ENCODE measurements at regions not wholly inside any gene's neighbourhood (a gene's known extent, or its start where the extent isn't known, plus 50 kb on each side); places are given as distances from the start of the nearest gene placed in this dataset.
"Not testable (repeated sequence)": the region's sequence is repeated elsewhere in the genome, so short reads cannot be mapped to it uniquely, and the experiment has no call there.

DNA sequence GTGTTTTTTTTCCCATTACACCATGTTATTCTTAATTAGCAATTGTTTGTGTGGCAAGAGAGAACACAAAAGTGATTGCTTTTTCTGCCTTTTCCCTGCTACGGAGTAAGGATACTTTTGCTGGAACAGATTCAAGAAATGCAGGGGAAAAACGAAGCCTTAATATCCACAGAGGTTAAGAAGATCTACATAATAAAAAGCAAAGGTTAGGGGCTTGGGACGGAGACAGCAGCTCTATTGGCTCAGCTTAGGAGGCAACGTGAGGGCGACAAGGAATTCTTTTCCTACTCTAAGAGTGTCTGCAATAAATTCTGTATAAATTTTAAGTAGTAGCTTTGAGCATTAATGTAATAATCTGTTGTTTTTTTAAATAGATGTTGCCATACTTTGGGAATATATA lies 693.3 kb downstream of the DTWD2 start:
- no peaks in the 10 kb centered on the region for H3K9me3 ChIP-seq
- no peaks in the 10 kb centered on the region for H3K27me3 ChIP-seq
- H3K4me1 ChIP-seq = no peaks in the 10 kb centered on the region
- TF ChIP-seq, protein P1, sequence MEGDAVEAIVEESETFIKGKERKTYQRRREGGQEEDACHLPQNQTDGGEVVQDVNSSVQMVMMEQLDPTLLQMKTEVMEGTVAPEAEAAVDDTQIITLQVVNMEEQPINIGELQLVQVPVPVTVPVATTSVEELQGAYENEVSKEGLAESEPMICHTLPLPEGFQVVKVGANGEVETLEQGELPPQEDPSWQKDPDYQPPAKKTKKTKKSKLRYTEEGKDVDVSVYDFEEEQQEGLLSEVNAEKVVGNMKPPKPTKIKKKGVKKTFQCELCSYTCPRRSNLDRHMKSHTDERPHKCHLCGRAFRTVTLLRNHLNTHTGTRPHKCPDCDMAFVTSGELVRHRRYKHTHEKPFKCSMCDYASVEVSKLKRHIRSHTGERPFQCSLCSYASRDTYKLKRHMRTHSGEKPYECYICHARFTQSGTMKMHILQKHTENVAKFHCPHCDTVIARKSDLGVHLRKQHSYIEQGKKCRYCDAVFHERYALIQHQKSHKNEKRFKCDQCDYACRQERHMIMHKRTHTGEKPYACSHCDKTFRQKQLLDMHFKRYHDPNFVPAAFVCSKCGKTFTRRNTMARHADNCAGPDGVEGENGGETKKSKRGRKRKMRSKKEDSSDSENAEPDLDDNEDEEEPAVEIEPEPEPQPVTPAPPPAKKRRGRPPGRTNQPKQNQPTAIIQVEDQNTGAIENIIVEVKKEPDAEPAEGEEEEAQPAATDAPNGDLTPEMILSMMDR (IDR thresholded peaks at IDR 0.05) = no peak
- no peak for TF ChIP-seq POLR2A (IDR thresholded peaks at IDR 0.05)
- no peaks in the 10 kb centered on the region for H3K36me3 ChIP-seq
- H3K27ac ChIP-seq = no peak overlapping the region
- H3K4me3 ChIP-seq = no peak overlapping the region
- DNase-seq = no peak

DNA sequence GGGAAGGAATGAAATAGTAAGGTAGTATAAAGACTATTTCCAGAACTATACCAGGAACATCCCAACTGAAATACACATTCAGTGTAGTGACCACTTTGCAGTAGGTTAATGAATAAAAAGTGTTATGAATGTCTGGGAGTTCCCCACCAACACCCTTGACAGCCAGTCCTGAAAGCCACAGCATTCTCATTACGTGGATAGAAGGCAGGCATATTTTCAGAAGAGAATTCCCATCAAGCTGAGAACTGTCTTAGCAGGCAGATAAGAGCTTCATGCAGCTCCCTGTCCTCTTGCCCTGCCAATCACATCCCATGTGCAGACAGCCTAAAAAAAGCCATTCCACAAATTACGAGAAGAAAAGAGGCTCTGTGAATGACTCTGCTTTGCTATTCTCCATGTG lies 695.0 kb downstream of the DTWD2 start:
- no peak for DNase-seq
- no peak for TF ChIP-seq POLR2A (IDR thresholded peaks at IDR 0.05)
- TF ChIP-seq, protein P1 (IDR thresholded peaks at IDR 0.05) = no peak
- no peaks in the 10 kb centered on the region for H3K27me3 ChIP-seq
- no peak overlapping the region for H3K4me3 ChIP-seq
- H3K4me1 ChIP-seq = no peaks in the 10 kb centered on the region
- H3K9me3 ChIP-seq = no peaks in the 10 kb centered on the region
- no peaks in the 10 kb centered on the region for H3K36me3 ChIP-seq
- H3K27ac ChIP-seq = no peak overlapping the region

DNA sequence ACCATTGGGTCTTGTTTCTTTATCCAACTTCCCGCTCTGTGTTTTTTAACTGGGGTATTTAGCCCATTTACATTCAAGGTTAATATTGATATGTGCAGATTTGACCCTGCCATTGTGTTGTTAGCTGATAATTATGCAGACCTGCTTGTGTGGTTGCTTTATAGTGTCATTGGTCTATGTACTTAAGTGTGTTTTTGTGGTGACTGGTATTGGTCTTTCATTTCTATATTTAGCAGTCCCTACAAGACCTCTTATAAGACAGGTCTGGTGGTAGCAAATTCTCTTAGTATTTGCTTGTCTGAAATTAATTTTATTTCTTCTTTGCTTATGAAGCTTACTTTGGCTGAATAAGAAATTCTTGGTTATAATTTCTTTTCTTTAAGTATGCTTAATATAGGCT lies 698.1 kb downstream of the DTWD2 start:
- no peak for DNase-seq
- Histone ChIP-seq H3K36me3 (no peaks in the 10 kb centered on the region), H3K27me3 (no peaks in the 10 kb centered on the region), H3K9me3 (no peaks in the 10 kb centered on the region), H3K4me3 (no peak overlapping the region), H3K27ac (no peak overlapping the region), H3K4me1 (no peaks in the 10 kb centered on the region)
- TF ChIP-seq, protein P1 (IDR thresholded peaks at IDR 0.05) = no peak
- no peak for TF ChIP-seq POLR2A (IDR thresholded peaks at IDR 0.05)

DNA sequence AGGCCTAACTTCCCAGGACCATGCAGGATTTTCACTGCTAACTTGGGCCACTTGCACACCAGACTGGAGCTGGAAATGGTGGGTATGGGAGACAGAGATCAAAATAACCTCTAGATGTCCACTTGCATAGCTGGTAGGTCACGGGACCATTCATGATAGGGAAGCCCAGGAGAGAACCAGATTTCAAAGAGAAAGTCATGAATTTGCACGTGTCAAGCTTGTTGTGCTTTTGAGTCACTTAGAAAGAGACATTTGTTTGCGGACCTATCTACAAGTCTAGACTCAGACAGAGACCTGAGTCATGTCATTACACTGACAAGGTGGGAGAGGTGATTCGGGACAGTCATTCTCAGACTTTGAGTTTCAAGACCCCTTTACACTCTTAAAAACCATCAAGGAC lies 704.1 kb downstream of the DTWD2 start:
- H3K27ac ChIP-seq, H3K4me3 ChIP-seq, H3K27me3 ChIP-seq, H3K9me3 ChIP-seq, H3K36me3 ChIP-seq, DNase-seq, H3K4me1 ChIP-seq: not testable (repeated sequence)

DNA sequence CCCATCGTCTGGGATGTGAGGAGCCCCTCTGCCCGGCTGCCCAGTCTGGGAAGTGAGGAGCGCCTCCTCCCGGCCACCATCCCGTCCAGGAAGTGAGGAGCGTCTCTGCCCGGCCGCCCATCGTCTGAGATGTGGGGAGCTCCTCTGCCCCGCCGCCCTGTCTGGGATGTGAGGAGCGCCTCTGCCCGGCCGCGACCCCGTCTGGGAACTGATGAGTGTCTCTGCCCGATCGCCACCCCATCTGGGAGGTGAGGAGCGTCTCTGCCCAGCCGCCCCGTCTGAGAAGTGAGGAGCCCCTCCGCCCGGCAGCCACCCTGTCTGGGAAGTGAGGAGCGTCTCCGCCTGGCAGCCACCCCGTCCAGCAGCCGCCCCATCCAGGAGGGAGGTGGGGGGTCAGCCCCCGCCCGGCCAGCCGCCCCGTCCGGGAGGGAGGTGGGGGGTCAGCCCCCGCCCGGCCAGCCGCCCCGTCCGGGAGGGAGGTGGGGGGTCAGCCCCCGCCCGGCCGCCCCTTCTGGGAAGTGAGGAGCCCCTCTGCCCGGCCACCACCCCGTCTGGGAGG lies 705.8 kb downstream of the DTWD2 start:
- not testable (repeated sequence) for H3K27ac ChIP-seq, H3K9me3 ChIP-seq, H3K4me3 ChIP-seq, H3K36me3 ChIP-seq, DNase-seq, H3K27me3 ChIP-seq, H3K4me1 ChIP-seq

DNA sequence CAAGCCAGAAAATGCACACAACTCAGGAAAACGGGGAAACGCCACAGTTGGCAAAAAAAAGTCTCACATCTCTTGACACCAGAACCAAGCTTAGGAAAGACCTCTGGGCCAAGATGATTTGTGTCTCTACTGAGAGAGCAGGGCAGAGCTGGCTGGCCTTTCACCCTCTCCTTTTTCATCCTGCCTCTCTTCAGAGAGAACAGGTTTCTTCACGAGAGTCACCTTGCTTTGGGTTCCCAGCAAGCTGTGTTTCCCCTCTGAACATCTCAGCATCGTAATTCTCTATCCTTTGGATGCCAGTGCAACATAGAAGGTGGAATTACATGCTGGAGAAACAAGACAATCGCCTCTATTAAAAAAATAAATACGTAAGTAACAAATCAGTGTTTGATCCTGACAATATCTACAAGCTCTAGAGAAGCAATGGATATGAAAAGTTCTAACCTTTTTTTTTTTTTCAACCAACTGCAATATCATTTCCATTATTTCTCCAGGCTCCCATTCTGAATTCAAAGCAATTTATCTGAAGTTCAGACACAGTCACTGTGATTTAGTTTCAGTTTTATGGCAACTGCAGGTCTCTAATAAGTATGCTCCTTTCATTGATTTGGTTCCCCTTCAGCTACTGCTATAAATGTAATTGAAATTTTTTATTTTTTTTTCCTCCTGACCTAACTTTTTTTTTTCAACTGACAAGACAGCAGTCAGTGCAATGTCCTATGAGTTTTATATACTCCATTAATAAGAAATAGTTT lies 708.6 kb downstream of the DTWD2 start:
- no peak for TF ChIP-seq POLR2A (IDR thresholded peaks at IDR 0.05)
- TF ChIP-seq, protein P1 (IDR thresholded peaks at IDR 0.05) = no peak
- Histone ChIP-seq H3K27ac (no peak overlapping the region), H3K36me3 (no peaks in the 10 kb centered on the region), H3K4me3 (no peak overlapping the region), H3K27me3 (no peaks in the 10 kb centered on the region), H3K4me1 (no peaks in the 10 kb centered on the region), H3K9me3 (no peaks in the 10 kb centered on the region)
- no peak for DNase-seq

DNA sequence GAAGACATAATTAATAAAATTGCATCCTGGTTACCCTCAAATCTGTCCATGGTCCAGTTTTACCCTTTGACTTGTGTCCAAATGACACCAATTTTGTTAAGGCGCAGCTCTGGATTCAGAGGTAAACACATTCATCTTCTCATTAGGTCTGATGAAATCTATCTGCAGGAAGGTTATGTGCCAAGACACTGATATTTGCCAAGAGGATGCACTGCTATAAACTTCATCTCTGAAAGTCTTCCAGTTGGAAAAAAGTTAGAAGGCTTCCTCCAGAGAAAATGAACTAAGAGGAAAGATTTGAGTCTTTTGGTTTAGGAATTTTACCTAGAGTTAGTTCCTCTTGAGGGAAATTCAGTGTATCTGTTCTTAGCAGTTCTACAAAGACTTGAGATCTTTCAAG lies 717.8 kb downstream of the DTWD2 start:
- no peaks in the 10 kb centered on the region for H3K4me1 ChIP-seq
- no peak overlapping the region for H3K27ac ChIP-seq
- H3K9me3 ChIP-seq = no peaks in the 10 kb centered on the region
- no peak overlapping the region for H3K4me3 ChIP-seq
- DNase-seq = no peak
- H3K27me3 ChIP-seq = no peaks in the 10 kb centered on the region
- no peak for TF ChIP-seq POLR2A (IDR thresholded peaks at IDR 0.05)
- TF ChIP-seq, protein P1 (IDR thresholded peaks at IDR 0.05) = no peak
- no peaks in the 10 kb centered on the region for H3K36me3 ChIP-seq

Measured in Peyer's patch (tissue), 4 donors.